HG03139 (cell line): ENCODE measurements at regions not wholly inside any gene's neighbourhood (a gene's known extent, or its start where the extent isn't known, plus 50 kb on each side); places are given as distances from the start of the nearest gene placed in this dataset.

Experiments
- ATAC-seq: cut with Tn5 transposase; IDR thresholded peaks from one replicate; pipeline ENCODE4 v1.9.1; 2021; ENCODE audit not compliant: unreplicated experiment

GRCh38 chr11:104538313-104538712 lies 359.9 kb downstream of the CASP12 start:
- no peak for ATAC-seq

GRCh38 chr11:104534278-104534677 lies 364.0 kb downstream of the CASP12 start:
- ATAC-seq, result no peak

- ATAC-seq, result no peak
These were observed 366.4 kb downstream of the CASP12 start for GRCh38 chr11:104531894-104532293.

- no peak for ATAC-seq
These were observed 367.1 kb upstream of the PDGFD start for GRCh38 chr11:104531075-104531474.

GRCh38 chr11:104529906-104530305 lies 366.0 kb upstream of the PDGFD start:
- no peak for ATAC-seq

GRCh38 chr11:104529213-104529612 lies 365.3 kb upstream of the PDGFD start:
- ATAC-seq, result no peak

GRCh38 chr11:104526006-104526405 lies 362.1 kb upstream of the PDGFD start:
- ATAC-seq, result no peak

- no peak for ATAC-seq
These were observed 361.5 kb upstream of the PDGFD start for GRCh38 chr11:104525416-104525815.

- ATAC-seq, result no peak
These were observed 360.3 kb upstream of the PDGFD start for GRCh38 chr11:104524254-104524653.

- ATAC-seq, result no peak
These were observed 359.7 kb upstream of the PDGFD start for GRCh38 chr11:104523611-104524010.

- ATAC-seq, result no peak
These were observed 358.7 kb upstream of the PDGFD start for GRCh38 chr11:104522650-104523049.

GRCh38 chr11:104522123-104522522 lies 358.2 kb upstream of the PDGFD start:
- ATAC-seq, result no peak

- ATAC-seq, result no peak
These were observed 346.2 kb upstream of the PDGFD start for GRCh38 chr11:104510169-104510568.

- no peak for ATAC-seq
These were observed 326.2 kb upstream of the PDGFD start for GRCh38 chr11:104490182-104490581.

- ATAC-seq, result no peak
These were observed 324.6 kb upstream of the PDGFD start for GRCh38 chr11:104488561-104488960.

- no peak for ATAC-seq
These were observed 323.3 kb upstream of the PDGFD start for GRCh38 chr11:104487046-104487806.

GRCh38 chr11:104484804-104485554 lies 321.0 kb upstream of the PDGFD start:
- no peak for ATAC-seq

- ATAC-seq, result no peak
These were observed 313.0 kb upstream of the PDGFD start for GRCh38 chr11:104476898-104477297.

- no peak for ATAC-seq
These were observed 312.5 kb upstream of the PDGFD start for GRCh38 chr11:104476454-104476853.

- no peak for ATAC-seq
These were observed 303.5 kb upstream of the PDGFD start for GRCh38 chr11:104467404-104467803.

GRCh38 chr11:104465321-104465720 lies 301.4 kb upstream of the PDGFD start:
- no peak for ATAC-seq

- ATAC-seq, result no peak
These were observed 300.7 kb upstream of the PDGFD start for GRCh38 chr11:104464691-104465090.
